ENCODE measurements at regions not wholly inside any gene's neighbourhood (a gene's known extent, or its start where the extent isn't known, plus 50 kb on each side); places are given as distances from the start of the nearest gene placed in this dataset.

GRCh38 chr13:57784633-57785032, 153.1 kb downstream of the PCDH17 start:
- no peak for DNase-seq
- no peaks in the 10 kb centered on the region for H3K27me3 Mint-ChIP-seq
- no peak for ATAC-seq
- H3K9me3 Mint-ChIP-seq, result peaks cover 12 to 15% of the 10 kb centered on the region in 2 donors
- no peaks in the 10 kb centered on the region for H3K4me1 Mint-ChIP-seq
- no peak overlapping the region for H3K4me3 Mint-ChIP-seq
- H3K27ac Mint-ChIP-seq, result no peak overlapping the region

GRCh38 chr13:57787058-57787791, 155.7 kb downstream of the PCDH17 start:
- H3K27ac Mint-ChIP-seq, result no peak overlapping the region
- no peaks in the 10 kb centered on the region for H3K4me1 Mint-ChIP-seq
- H3K27me3 Mint-ChIP-seq, result no peaks in the 10 kb centered on the region
- peaks cover 8 to 12% of the 10 kb centered on the region in 2 donors for H3K9me3 Mint-ChIP-seq
- DNase-seq (no peak), ATAC-seq (no peak)
- H3K4me3 Mint-ChIP-seq, result no peak overlapping the region

- no peaks in the 10 kb centered on the region for H3K9me3 Mint-ChIP-seq
- no peaks in the 10 kb centered on the region for H3K27me3 Mint-ChIP-seq
- H3K27ac Mint-ChIP-seq, result no peak overlapping the region
- no peak overlapping the region for H3K4me3 Mint-ChIP-seq
- no peaks in the 10 kb centered on the region for H3K4me1 Mint-ChIP-seq
- no peak for ATAC-seq
- DNase-seq, result no peak
Measured at GRCh38 chr13:57799624-57800023, 168.1 kb downstream of the PCDH17 start.

- ATAC-seq (no peak), DNase-seq (no peak)
- H3K9me3 Mint-ChIP-seq, result peaks cover 7 to 9% of the 10 kb centered on the region in 2 donors
- H3K27me3 Mint-ChIP-seq, result no peaks in the 10 kb centered on the region
- H3K4me1 Mint-ChIP-seq, result no peaks in the 10 kb centered on the region
- H3K27ac Mint-ChIP-seq, result no peak overlapping the region
- H3K4me3 Mint-ChIP-seq, result no peak overlapping the region
Measured at GRCh38 chr13:57813651-57814050, 182.1 kb downstream of the PCDH17 start.

- ATAC-seq (no peak), DNase-seq (no peak)
- no peaks in the 10 kb centered on the region for H3K27me3 Mint-ChIP-seq
- H3K9me3 Mint-ChIP-seq, result peaks cover 14% of the 10 kb centered on the region in 2 donors
- H3K4me3 Mint-ChIP-seq, result no peak overlapping the region
- no peaks in the 10 kb centered on the region for H3K4me1 Mint-ChIP-seq
- H3K27ac Mint-ChIP-seq, result no peak overlapping the region
Measured at GRCh38 chr13:57815600-57815999, 184.1 kb downstream of the PCDH17 start.

GRCh38 chr13:57820924-57821323, 189.4 kb downstream of the PCDH17 start:
- Mint-ChIP-seq H3K9me3 (peaks cover 11 to 20% of the 10 kb centered on the region in 2 donors), H3K27me3 (no peaks in the 10 kb centered on the region), H3K4me1 (no peaks in the 10 kb centered on the region), H3K4me3 (no peak overlapping the region), H3K27ac (no peak overlapping the region)
- no peak for ATAC-seq
- DNase-seq, result no peak

- Mint-ChIP-seq H3K4me3 (no peak overlapping the region), H3K27me3 (no peaks in the 10 kb centered on the region), H3K27ac (no peak overlapping the region), H3K4me1 (no peaks in the 10 kb centered on the region), H3K9me3 (peaks cover 15 to 20% of the 10 kb centered on the region in 2 donors)
- ATAC-seq (no peak), DNase-seq (no peak)
Measured at GRCh38 chr13:57823704-57824103, 192.2 kb downstream of the PCDH17 start.

GRCh38 chr13:57824121-57824520, 192.6 kb downstream of the PCDH17 start:
- Mint-ChIP-seq H3K27me3 (no peaks in the 10 kb centered on the region), H3K27ac (no peak overlapping the region), H3K4me1 (no peaks in the 10 kb centered on the region), H3K4me3 (no peak overlapping the region), H3K9me3 (peaks cover 18 to 20% of the 10 kb centered on the region in 2 donors)
- ATAC-seq (no peak), DNase-seq (no peak)

- Mint-ChIP-seq H3K27ac (no peak overlapping the region), H3K27me3 (no peaks in the 10 kb centered on the region), H3K9me3 (peaks cover 13 to 18% of the 10 kb centered on the region in 2 donors), H3K4me1 (no peaks in the 10 kb centered on the region), H3K4me3 (no peak overlapping the region)
- DNase-seq (no peak), ATAC-seq (no peak)
Measured at GRCh38 chr13:57825066-57825465, 193.5 kb downstream of the PCDH17 start.

- ATAC-seq (no peak), DNase-seq (no peak)
- Mint-ChIP-seq H3K27me3 (no peaks in the 10 kb centered on the region), H3K27ac (no peak overlapping the region), H3K4me1 (no peaks in the 10 kb centered on the region), H3K4me3 (no peak overlapping the region), H3K9me3 (peaks cover 14 to 25% of the 10 kb centered on the region in 2 donors)
Measured at GRCh38 chr13:57829496-57829895, 198.0 kb downstream of the PCDH17 start.

GRCh38 chr13:57832187-57832586, 200.6 kb downstream of the PCDH17 start:
- ATAC-seq (no peak), DNase-seq (no peak)
- Mint-ChIP-seq H3K4me3 (no peak overlapping the region), H3K27ac (no peak overlapping the region), H3K9me3 (peaks cover 14 to 21% of the 10 kb centered on the region in 2 donors), H3K27me3 (no peaks in the 10 kb centered on the region), H3K4me1 (no peaks in the 10 kb centered on the region)

- DNase-seq, result no peak
- no peak for ATAC-seq
- Mint-ChIP-seq H3K27ac (no peak overlapping the region), H3K27me3 (no peaks in the 10 kb centered on the region), H3K4me3 (no peak overlapping the region), H3K9me3 (peaks cover 9 to 13% of the 10 kb centered on the region in 2 donors), H3K4me1 (no peaks in the 10 kb centered on the region)
Measured at GRCh38 chr13:57837801-57838200, 206.3 kb downstream of the PCDH17 start.

GRCh38 chr13:57843521-57843920, 212.0 kb downstream of the PCDH17 start:
- H3K27ac Mint-ChIP-seq, result no peak overlapping the region
- H3K9me3 Mint-ChIP-seq, result peaks cover 11 to 17% of the 10 kb centered on the region in 2 donors
- DNase-seq (no peak), ATAC-seq (no peak)
- H3K27me3 Mint-ChIP-seq, result no peaks in the 10 kb centered on the region
- H3K4me3 Mint-ChIP-seq, result no peak overlapping the region
- H3K4me1 Mint-ChIP-seq, result no peaks in the 10 kb centered on the region

- H3K27ac Mint-ChIP-seq, result no peak overlapping the region
- DNase-seq (no peak), ATAC-seq (no peak)
- H3K27me3 Mint-ChIP-seq, result no peaks in the 10 kb centered on the region
- no peaks in the 10 kb centered on the region for H3K4me1 Mint-ChIP-seq
- H3K9me3 Mint-ChIP-seq, result peaks cover 9 to 22% of the 10 kb centered on the region in 2 donors
- H3K4me3 Mint-ChIP-seq, result no peak overlapping the region
Measured at GRCh38 chr13:57846600-57847173, 215.1 kb downstream of the PCDH17 start.

- no peaks in the 10 kb centered on the region for H3K27me3 Mint-ChIP-seq
- no peak for ATAC-seq
- no peak overlapping the region for H3K27ac Mint-ChIP-seq
- peaks cover 0 to 5% of the 10 kb centered on the region in 2 donors for H3K9me3 Mint-ChIP-seq
- DNase-seq, result no peak
- H3K4me1 Mint-ChIP-seq, result no peaks in the 10 kb centered on the region
- H3K4me3 Mint-ChIP-seq, result no peak overlapping the region
Measured at GRCh38 chr13:57857945-57858344, 226.4 kb downstream of the PCDH17 start.

- no peak for DNase-seq
- H3K9me3 Mint-ChIP-seq, result peaks cover 0 to 5% of the 10 kb centered on the region in 2 donors
- H3K27me3 Mint-ChIP-seq, result no peaks in the 10 kb centered on the region
- no peaks in the 10 kb centered on the region for H3K4me1 Mint-ChIP-seq
- no peak for ATAC-seq
- no peak overlapping the region for H3K4me3 Mint-ChIP-seq
- no peak overlapping the region for H3K27ac Mint-ChIP-seq
Measured at GRCh38 chr13:57858376-57858775, 226.8 kb downstream of the PCDH17 start.
